ENCODE measurements at regions not wholly inside any gene's neighbourhood (a gene's known extent, or its start where the extent isn't known, plus 50 kb on each side); places are given as distances from the start of the nearest gene placed in this dataset.

GRCh38 chr11:119860561-119861094 lies 131.6 kb upstream of the NECTIN1 start:
- TF ChIP-seq CTCF (IDR thresholded peaks at IDR 0.05; ENCODE audit: control insufficient read depth, extremely low read depth, insufficient read depth): no peak
- DNase-seq (ENCODE audit: low read depth): no peak
- no peak overlapping the region for H3K4me3 ChIP-seq (ENCODE audit: low read depth, low read length)

GRCh38 chr11:119859684-119860083 lies 130.7 kb upstream of the NECTIN1 start:
- no peak overlapping the region for H3K4me3 ChIP-seq (ENCODE audit: low read depth, low read length)
- no peak for TF ChIP-seq CTCF (IDR thresholded peaks at IDR 0.05; ENCODE audit: control insufficient read depth, extremely low read depth, insufficient read depth)
- DNase-seq (ENCODE audit: low read depth): no peak

- H3K4me3 ChIP-seq (ENCODE audit: low read depth, low read length): no peak overlapping the region
- DNase-seq (ENCODE audit: low read depth): no peak
- no peak for TF ChIP-seq CTCF (IDR thresholded peaks at IDR 0.05; ENCODE audit: control insufficient read depth, extremely low read depth, insufficient read depth)
Observed at GRCh38 chr11:119858288-119858687, 129.3 kb upstream of the NECTIN1 start.

GRCh38 chr11:119856681-119857485 lies 127.9 kb upstream of the NECTIN1 start:
- H3K4me3 ChIP-seq (ENCODE audit: low read depth, low read length): no peak overlapping the region
- no peak for TF ChIP-seq CTCF (IDR thresholded peaks at IDR 0.05; ENCODE audit: control insufficient read depth, extremely low read depth, insufficient read depth)

GRCh38 chr11:119855066-119855465 lies 126.1 kb upstream of the NECTIN1 start:
- no peak for DNase-seq (ENCODE audit: low read depth)
- TF ChIP-seq CTCF (IDR thresholded peaks at IDR 0.05; ENCODE audit: control insufficient read depth, extremely low read depth, insufficient read depth): no peak
- H3K4me3 ChIP-seq (ENCODE audit: low read depth, low read length): no peak overlapping the region

More at GRCh38 chr11:119856681-119857485, 127.9 kb upstream of the NECTIN1 start:
- DNase-seq (ENCODE audit: low read depth): no peak

- DNase-seq (ENCODE audit: low read depth): no peak
- no peak overlapping the region for H3K4me3 ChIP-seq (ENCODE audit: low read depth, low read length)
- no peak for TF ChIP-seq CTCF (IDR thresholded peaks at IDR 0.05; ENCODE audit: control insufficient read depth, extremely low read depth, insufficient read depth)
Observed at GRCh38 chr11:119854521-119854920, 125.5 kb upstream of the NECTIN1 start.
